Hindlimb muscle (tissue), 1 donor: ENCODE measurements at regions not wholly inside any gene's neighbourhood (a gene's known extent, or its start where the extent isn't known, plus 50 kb on each side); places are given as distances from the start of the nearest gene placed in this dataset.
"Not testable (repeated sequence)": the region's sequence is repeated elsewhere in the genome, so short reads cannot be mapped to it uniquely, and the experiment has no call there.

Experiments
- DNase-seq: peaks from one replicate; pipeline ENCODE4 v3.0.0-alpha.2; 2013

DNA sequence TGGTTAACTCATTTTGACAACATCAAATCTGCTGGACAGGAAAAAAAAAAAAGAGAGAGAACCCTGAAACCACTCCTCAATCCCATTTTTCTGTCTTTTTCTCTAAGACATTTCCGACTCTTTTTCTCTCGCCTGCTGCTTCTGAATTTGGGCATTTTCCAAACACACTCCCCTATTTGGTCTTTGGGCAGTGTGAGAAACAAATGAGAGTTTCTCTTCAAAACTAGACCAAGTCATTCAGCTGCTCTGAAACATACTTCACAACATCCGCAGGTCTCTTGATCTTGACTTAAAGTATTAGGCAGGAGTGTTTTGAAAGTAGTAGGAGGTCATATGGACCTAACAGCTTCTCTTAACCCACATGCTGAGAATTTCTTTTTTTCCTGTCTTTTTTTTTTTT, 364.8 kb upstream of the ESRRG start:
- DNase-seq = no peak

DNA sequence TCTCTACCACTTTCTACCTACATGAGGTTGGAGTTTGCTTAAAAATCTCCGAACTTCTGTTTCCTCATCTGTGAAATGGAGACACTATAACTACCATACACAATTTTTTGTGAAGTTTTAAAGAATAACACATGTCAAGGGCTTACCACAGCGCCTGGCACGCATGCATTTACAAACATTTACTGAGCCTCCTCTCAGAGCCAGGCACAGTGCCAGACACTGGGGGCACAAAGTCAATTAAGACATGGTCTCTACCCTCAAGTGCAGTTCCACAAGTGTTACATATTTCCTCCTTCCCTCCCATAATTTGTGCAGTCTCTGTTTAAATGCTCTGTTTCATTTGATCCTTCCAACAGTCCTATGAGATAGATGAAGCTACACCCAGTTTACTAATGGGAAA, 356.4 kb upstream of the ESRRG start:
- DNase-seq = no peak

DNA sequence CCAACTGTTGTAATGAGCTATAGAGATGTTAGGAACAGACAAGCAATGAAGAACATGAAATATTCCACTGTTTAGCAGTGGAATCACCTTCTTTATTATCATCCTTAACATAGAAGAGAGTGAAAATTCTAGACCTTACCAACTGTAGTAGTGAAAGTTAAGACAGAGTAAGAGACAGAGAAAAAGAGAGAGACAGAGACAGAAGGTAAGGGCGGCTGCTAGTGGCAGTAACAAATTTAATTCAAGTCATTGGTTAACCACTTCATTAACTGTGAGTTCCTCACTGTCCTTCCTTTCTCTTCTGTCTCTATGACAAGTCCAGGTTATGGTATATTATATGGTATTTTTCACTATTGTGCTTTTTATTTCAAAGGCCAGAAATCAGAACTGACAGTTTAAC, 355.7 kb upstream of the ESRRG start:
- DNase-seq = no peak

DNA sequence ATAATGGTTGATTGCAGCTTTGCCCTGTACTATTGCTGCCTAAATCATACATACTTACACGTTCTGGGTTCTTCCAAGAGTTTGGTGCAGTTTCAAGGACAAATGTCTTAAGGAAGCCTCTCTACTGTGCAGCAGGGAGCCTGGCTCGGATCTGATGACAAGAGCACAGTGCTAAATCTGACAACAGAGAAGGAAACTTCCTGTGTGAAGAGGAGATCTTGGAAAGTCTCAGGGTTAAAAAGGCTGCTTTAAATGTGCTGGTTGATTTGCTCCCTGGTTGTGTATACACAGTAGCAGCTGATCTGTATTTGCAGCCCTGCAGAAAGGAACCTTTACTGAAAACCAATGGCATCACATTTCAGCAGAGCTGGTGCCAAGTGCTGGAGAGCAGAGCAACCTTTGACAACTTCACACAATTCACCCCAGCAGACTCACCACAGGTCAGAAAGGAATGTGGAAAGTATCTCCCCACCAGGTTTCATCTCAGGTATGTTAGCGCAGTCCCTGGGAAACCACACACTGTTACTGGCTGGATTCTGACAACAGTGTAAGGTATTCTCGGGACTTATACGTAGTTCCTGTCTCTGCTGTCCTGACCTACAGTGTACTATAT, 355.0 kb upstream of the ESRRG start:
- DNase-seq = peak; percentile 46

DNA sequence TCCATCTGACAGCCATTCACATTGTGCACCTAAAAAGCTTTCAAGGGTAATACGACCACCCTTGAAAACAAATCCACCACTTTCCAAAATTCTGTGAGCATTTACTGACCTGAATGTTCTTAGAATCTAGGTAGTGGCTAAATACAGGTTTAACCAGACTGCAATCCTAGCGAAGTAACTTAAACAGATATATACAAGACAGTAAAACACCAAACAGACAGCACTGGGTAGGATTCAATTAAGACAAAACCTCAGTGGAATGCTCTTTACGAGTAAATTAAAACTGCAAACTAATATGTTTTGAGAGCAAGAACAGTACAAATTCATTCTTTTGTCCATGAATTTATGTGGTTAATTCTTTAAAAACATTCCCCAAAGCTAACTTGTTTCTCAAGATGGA, 354.2 kb upstream of the ESRRG start:
- no peak for DNase-seq

DNA sequence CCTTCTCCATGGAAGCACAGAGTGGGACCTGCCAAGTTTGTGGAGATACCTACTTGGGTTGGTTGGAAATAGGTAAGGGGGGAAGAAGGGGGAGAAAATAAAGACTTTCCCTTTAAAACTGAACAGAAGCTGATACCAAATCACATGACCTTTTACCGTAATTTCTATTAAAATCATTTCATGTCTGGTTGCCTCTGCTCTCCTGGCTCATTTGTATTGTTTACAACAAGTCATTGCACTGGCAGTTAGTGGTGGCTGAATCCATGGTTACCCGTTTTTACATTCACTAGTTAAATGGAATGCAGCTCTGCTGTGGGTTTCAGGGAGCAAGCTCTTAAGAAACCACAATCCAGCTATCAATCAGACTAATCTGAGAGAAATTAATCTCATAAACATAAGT, 353.7 kb upstream of the ESRRG start:
- no peak for DNase-seq

DNA sequence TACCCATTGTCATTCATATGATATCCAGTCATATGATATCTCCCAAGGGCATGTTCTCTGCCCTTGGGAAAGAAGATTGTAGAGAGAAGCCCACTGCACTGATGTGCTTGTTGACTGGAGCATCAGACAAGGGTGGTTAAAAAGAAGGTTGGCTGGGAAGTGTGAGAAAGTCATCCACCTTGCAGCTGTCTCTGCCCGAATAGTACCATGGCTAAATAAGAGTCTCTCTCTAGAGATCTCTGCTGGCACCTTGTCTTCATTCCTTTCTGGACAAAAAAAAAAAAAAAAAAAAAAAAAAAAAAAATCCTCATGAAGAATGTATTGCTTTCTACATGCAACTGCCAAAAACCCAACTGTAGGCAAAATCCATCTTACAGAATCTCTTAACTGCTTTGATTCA, 349.7 kb upstream of the ESRRG start:
- DNase-seq = no peak

DNA sequence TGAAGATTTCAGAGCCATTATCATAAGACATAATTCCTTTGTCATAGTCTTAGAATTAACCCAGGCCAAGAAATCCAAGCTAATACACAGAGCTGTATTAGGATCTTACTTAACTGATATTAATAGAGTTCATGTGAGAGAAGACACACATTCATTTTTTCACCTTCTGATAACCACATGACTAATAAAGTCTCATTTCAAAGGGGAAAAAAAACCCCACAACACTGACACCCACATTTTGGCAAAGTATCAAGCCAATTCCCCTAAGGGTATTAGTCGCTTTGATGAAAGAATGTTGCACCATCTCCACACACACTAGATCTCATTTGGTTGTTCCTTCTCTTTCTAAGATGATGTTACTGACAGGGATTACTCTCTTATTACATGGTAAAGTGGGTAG, 344.4 kb upstream of the ESRRG start:
- no peak for DNase-seq

DNA sequence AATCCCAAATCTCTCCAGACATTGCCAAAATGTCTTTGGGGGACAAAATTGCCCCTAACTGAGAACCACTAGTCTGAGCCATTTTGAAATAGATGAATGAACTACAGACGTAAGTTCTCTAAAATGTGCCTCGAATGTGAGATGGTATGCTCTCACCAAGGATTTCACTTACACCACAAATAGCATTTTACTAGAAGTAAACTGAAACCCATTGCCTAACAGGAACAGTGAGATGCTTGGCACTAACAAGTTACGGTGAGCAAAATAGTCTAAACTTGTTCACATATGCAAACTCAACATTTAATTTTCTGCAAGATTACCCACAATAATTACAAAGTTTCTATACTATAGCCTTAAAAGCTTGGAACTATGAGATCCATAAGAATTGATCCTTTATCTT, 343.6 kb upstream of the ESRRG start:
- DNase-seq = no peak

DNA sequence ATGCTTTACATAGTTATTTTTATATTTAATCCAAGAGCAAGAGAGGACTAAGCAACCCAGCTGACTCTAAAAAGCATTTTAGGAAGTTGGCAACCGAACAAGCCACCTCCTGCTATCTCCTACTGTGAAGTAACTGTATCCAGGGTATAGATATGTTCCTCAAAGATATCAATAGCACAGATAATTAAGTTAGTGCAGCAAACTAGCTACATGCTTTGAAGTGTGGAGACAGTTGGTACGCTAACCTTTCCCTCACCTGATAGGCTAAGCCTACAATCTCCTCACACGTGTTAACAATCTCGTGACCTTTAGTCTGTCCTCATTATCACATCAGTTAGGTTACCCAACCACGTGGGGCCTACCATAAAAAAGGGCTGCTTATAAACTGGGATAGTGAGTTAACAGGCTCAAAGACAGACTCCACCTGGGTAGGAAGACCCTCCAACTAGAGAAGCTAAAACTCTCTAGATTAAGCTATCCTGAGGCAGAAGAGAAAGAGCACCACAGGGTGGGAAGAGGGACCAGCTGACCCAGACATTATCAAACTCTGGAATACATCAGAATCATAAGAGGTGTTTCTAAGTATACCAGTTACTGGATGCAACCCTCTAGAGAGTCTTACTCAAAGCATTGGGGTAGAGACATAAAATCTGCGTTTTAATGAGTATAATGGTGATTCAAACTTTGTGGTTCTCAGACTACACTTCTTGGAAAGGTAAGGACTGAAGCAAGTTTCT, 340.1 kb upstream of the ESRRG start:
- DNase-seq = no peak

DNA sequence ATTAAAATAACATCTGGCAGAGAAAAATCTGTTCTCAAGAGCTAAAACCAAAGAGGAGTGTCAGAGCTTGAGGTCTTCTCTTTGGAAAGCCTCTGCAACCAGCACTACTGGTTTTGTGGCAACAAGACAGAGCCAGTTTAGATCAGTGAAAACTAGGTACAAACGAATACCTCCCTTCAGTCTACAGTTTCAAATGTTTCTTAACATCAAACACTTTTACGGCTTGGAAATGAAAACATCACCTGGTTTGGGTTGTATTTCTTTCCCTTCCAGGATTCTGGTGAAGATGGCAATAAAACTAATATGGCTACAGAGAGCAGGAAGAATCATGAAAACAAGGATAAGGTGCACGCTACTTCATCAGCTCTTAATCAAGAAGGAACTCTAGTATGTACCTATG, 339.4 kb upstream of the ESRRG start:
- no peak for DNase-seq

DNA sequence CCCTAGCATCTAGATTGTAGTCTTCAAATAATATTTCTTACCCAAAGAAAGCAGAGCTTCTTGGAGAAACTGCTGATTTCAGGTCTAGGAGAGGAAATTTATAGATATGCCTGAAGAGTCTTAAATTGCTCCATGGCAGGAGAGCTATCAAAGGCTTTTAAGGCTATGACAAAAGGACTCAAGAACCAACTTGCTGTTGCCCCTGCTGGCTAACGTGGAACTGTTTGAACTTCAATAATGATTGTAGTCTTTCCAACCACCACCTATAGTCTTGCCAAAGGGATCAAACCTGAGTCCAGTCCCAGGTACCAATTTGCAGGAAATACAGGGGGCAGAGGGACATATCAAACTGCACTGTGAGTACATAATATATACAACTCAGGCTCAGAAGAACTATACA, 336.2 kb upstream of the ESRRG start:
- no peak for DNase-seq

DNA sequence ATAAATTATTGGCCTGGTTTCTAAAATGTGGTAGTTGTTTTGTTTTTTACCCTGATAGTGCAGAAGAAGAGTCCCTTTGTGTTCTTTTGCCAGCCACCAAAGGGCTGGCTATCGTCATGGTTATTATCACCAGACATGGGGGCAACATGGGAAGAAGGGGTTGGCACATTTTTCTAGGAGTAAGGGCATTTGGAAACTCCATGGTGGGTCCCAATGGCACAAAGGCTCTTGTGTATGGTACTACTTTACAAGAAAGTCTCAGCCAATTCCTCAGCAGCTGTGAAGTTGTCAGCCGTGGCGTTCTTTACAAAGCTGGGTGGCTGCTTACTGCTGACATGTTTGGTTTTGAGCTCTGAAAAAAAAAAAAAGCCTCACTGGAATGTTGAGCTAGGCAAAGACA, 330.4 kb upstream of the ESRRG start:
- no peak for DNase-seq

DNA sequence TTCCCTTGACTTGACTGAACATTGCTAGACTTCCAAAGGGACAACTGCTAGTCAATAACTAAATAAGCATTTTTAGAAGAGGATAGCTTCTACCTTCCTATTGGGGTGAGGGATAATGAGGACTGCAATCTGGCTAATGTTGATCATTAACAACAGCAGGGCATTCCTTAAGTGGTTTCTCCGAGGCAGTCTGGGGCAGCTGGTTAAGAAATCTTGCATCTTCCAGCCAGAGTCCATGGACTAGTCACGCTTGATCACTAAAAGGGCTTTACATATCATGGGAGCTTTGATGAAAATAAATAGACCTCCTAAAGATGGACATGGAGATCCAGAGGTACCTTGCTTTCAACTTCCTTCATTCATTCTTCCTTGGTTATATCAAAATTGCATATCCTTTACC, 329.4 kb upstream of the ESRRG start:
- no peak for DNase-seq

DNA sequence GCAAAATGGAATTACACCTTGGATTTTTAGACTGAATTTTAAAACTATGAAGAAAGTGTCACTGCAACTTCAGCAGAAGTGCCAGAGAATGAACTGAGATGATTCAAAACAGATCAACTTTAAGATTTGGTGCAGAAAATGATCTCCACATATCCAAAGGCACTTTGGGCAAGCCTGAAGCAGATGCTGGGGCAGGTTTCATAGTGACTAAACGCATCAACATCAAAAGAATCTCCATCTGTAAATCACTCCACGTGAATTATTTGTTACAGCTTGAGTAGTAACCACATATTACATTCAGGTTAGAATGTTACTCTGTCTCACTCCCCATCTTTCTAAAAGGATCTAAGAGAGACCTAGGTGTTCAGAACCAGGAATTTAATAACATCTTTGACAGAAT, 329.0 kb upstream of the ESRRG start:
- no peak for DNase-seq

DNA sequence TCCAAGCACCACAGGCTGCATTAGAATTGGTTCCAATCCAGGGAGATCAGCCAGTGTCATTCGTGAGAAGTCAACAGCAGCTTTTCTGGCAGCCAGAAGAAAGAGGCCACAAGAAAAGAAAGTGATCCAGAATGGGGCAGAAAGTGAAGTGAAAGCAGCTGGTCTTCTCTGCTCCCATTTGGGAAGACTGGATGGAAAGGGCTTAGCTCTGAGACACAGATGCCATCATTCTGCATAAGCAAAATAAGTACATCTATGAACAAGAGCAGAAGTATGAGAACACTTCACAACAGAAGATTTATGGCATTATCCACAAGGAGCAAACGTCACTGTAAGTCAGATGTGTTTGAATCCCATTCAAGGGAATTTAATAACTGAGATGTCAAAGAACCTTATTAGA, 326.5 kb upstream of the ESRRG start:
- no peak for DNase-seq

DNA sequence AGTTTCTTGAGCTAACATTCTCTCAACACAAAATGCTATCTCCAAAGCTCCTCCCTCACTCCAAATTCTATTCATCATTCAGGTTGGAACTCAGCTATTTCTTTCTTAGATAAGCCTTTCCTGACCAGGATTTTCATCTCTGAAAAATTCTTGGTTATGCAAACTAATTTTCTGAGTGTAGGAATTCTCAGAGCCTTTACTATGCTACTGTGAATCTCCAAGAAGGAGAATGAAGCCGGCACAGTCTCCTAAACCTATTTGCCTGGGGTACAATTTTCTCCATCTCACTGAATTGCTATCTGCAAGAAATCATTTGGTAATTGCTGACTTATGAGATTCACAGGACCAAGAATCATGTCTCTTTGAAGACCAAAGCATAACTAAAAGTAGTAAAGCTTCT, 325.9 kb upstream of the ESRRG start:
- no peak for DNase-seq

DNA sequence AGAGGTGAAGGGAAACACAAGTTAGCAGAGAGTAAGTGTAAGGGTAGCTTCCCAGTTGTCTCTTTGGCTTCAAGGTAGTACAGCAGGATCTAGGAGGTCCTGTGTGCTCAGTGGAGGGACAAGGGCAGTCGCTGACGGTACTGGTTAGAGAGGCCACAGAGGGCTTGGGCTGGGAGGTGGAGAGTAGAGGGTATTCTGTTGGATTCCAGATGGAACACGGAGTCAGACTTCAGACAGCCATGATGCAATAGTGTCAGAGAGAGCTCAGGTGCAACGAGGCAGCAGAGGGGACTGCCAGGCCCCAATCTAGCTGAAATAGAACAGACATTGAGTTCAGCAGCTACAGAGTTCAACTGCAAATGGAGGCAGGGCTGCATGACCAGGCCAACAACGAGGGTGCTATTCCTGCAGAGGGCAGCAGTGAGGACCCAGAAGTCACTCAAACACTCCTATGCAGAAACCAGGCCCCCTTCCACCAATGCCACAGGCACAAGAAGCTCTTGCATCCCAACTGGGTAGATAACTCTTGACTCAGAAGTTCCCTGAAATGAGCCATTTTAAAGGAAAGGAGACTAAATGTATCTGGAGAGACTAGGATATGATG, 325.0 kb upstream of the ESRRG start:
- no peak for DNase-seq

DNA sequence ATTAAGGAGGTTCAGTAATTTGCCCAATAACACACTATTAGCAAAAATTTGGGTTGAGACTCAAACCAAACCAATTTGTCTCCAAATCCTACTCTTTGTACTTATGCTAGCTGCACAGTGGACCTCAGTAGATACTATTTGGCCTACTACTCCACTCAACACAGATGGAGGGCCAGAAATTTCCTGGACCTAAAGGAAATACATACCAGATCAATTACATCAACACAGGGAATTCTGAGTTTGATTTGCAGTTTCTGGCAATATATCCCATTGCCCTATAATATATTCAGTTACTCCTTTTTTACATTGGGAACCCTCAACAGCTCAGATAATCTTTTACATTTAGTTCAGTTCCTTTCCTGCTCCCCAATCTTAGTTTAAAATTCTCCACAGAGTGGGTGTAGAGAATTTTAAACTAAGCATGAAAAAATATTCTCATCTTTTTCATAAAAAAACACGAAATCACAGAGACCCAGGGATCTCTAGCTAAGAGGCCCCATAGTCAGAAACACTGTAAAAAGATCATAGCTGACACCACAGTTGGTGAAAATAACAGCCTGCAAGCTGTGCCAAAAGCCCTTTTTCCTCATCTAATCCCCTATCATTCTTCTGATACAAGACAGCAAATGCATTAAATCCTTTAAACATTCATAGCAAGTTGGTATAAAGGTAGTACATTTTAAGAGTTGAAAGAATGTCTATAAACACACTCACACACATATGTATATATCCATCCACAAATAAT, 317.7 kb upstream of the ESRRG start:
- no peak for DNase-seq

DNA sequence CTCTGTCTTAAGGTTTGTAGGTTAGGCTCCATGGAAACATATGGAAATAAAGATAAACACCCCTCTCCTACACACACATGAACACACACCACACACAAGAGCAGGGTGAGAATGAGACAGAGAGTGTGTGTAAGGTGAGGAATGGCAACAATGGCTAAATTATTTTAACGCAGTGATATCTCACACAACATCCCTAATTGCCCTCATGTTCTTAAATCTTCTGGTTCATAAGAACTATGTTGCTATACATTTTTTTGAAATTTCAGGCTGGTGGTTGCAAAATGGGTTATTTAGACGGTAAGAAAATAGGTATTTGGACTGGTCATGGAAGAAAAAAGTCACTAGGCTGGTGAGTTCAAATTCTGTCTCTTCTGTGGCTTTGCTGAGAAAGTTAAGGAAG, 316.7 kb upstream of the ESRRG start:
- DNase-seq = no peak

DNA sequence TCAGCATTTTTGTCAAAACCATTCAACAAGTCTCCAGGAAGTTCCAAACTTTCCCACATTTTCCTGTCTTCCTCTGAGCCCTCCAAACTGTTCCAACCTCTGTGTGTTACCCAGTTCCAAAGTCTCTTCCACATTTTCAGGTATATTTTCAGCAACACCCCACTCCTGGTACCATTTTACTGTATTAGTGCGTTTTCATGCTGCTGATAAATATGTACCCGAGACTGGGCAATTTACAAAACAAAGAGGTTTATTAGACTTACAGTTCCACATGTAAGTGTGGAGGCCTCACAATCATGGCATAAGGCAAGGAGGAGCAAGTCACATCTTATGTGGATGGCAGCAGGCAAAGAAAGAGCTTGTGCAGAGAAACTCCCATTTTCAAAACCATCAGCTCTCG, 315.9 kb upstream of the ESRRG start:
- DNase-seq = not testable (repeated sequence)

DNA sequence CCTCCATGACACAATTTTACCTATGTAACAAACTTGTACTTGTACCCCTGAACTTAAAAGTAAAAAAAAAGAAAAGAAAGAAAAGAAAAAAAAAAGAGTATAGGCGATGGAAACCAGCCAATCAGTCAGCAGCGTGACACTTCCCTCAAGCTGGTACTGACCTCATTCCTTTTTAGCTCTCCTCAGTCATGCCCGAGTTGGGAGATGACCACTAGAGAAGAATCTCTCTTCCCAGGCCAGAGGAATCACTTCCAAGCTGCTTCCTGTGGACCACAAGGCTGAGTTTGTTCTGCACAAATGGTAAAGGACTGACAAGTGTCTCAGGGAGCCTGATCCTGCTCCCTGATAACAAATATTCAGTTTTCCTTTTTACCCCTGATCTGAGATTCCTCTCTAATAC, 313.5 kb upstream of the ESRRG start:
- no peak for DNase-seq

DNA sequence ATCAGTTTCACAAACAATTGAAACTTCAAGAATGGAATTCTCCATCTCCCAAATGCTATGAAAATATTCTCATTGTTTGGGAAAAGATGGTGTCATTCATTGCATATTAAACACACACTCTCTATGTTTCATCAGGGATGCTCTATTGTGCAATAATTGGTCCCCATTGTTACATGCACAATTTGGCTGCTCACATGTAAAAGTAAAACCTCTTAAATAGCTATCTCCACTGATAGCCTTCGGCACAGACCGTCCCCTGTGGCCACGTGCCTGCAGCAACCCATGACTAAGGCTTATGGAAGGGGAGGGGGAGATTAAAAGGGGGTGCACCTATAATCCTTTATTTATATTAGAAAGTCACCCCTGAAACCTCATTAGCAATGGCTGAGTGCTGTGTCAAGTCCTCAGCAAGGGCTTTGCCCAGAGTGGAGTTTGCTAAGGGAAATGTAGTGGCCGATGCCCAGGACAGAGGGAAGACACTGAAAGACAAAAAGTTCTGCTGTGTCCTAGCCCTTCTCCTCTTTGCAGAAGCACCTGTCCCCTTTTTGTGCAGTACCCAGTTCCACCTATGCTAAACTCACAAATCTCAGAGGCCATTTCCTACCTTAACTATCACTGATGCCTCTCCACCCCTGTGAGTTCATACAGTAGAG, 309.6 kb upstream of the ESRRG start:
- no peak for DNase-seq
